SK-N-MC (cell line): ENCODE measurements at regions not wholly inside any gene's neighbourhood (a gene's known extent, or its start where the extent isn't known, plus 50 kb on each side); places are given as distances from the start of the nearest gene placed in this dataset.

Source experiments
- EZH2 ChIP-seq: fragments of 200-600 bp; sonication (generic); IDR thresholded peaks from one replicate; pipeline ENCODE4 v1.6.1; 2017; ENCODE audit warnings: antibody characterized with exemption
- POLR2AphosphoS5 ChIP-seq: IDR thresholded peaks from 2 replicates; pipeline ENCODE4 v1.6.1; 2012; ENCODE audit warnings: mild to moderate bottlenecking, low read depth, low read length, borderline replicate concordance

DNA sequence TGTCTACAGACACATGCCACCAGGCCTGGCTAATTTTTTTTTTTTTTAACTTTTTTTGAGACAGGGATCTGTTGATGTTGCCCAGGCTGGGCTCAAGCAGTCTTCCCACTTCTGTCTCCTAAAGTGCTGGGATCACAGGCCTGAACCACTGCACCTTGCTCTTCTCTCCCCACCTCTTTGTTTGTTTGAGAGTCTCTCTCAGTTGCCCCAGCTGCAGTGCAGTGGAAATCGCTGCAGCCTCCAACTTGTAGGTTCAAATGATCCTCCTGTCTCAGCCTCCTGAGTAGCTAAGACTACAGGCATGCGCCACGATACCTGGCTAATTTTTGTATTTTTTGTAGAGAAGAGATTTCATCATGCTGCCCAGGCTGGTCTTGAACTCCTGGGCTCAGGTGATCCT, 115.6 kb downstream of the LARP7 start:
- TF ChIP-seq EZH2 (no peak), POLR2AphosphoS5 (no peak)
